ENCODE measurements at regions not wholly inside any gene's neighbourhood (a gene's known extent, or its start where the extent isn't known, plus 50 kb on each side); places are given as distances from the start of the nearest gene placed in this dataset.

GRCh38 chr5:124093658-124094057 is 581.7 kb downstream of the CSNK1G3 start:
- no peak overlapping the region for H3K4me3 ChIP-seq
- no peak for TF ChIP-seq POLR2AphosphoS5 (IDR thresholded peaks at IDR 0.05)
- no peak for TF ChIP-seq CTCF (IDR thresholded peaks at IDR 0.05)
- no peaks in the 10 kb centered on the region for H3K4me1 ChIP-seq
- no peaks in the 10 kb centered on the region for H3K27me3 ChIP-seq
- no peak overlapping the region for H3K27ac ChIP-seq
- WGBS, result 80% methylated on average over 1 of the region's 1 CpG
- peaks cover 4% of the 10 kb centered on the region for H3K9me3 ChIP-seq
- H3K36me3 ChIP-seq, result no peaks in the 10 kb centered on the region
- no peak for DNase-seq (ENCODE audit: low spot score in 2 of 2)

GRCh38 chr5:124090115-124090514 is 578.1 kb downstream of the CSNK1G3 start:
- Histone ChIP-seq H3K4me3 (no peak overlapping the region), H3K27ac (no peak overlapping the region), H3K4me1 (no peaks in the 10 kb centered on the region), H3K9me3 (peaks cover 4% of the 10 kb centered on the region), H3K36me3 (no peaks in the 10 kb centered on the region), H3K27me3 (no peaks in the 10 kb centered on the region)
- DNase-seq (ENCODE audit: low spot score in 2 of 2), result no peak
- no peak for TF ChIP-seq EP300 (IDR thresholded peaks at IDR 0.05)
- no peak for TF ChIP-seq POLR2AphosphoS5 (IDR thresholded peaks at IDR 0.05)
- TF ChIP-seq POLR2A (IDR thresholded peaks at IDR 0.05), result no peak
- no peak for TF ChIP-seq CTCF (IDR thresholded peaks at IDR 0.05)
- 77% methylated on average over 3 of the region's 3 CpGs for WGBS

GRCh38 chr5:124089578-124089977 is 577.6 kb downstream of the CSNK1G3 start:
- 93% methylated on average over 2 of the region's 2 CpGs for WGBS
- Histone ChIP-seq H3K4me3 (no peak overlapping the region), H3K27me3 (no peaks in the 10 kb centered on the region), H3K4me1 (no peaks in the 10 kb centered on the region), H3K36me3 (no peaks in the 10 kb centered on the region), H3K9me3 (peaks cover 4% of the 10 kb centered on the region), H3K27ac (no peak overlapping the region)
- TF ChIP-seq POLR2A (IDR thresholded peaks at IDR 0.05) (no peak), EP300 (IDR thresholded peaks at IDR 0.05) (no peak), CTCF (IDR thresholded peaks at IDR 0.05) (no peak), POLR2AphosphoS5 (IDR thresholded peaks at IDR 0.05) (no peak)
- DNase-seq (ENCODE audit: low spot score in 2 of 2), result no peak

- H3K4me1 ChIP-seq, result no peaks in the 10 kb centered on the region
Measured at GRCh38 chr5:124088289-124089032, 576.5 kb downstream of the CSNK1G3 start.

GRCh38 chr5:124087752-124088151 is 575.8 kb downstream of the CSNK1G3 start:
- Histone ChIP-seq H3K4me3 (no peak overlapping the region), H3K27ac (no peak overlapping the region), H3K4me1 (no peaks in the 10 kb centered on the region), H3K9me3 (peaks cover 4% of the 10 kb centered on the region), H3K27me3 (no peaks in the 10 kb centered on the region), H3K36me3 (no peaks in the 10 kb centered on the region)
- DNase-seq (ENCODE audit: low spot score in 2 of 2), result no peak
- 92% methylated on average over 2 of the region's 2 CpGs for WGBS
- TF ChIP-seq EP300 (IDR thresholded peaks at IDR 0.05), result no peak
- TF ChIP-seq CTCF (IDR thresholded peaks at IDR 0.05), result no peak
- no peak for TF ChIP-seq POLR2A (IDR thresholded peaks at IDR 0.05)
- no peak for TF ChIP-seq POLR2AphosphoS5 (IDR thresholded peaks at IDR 0.05)

More at GRCh38 chr5:124088289-124089032, 576.5 kb downstream of the CSNK1G3 start:
- H3K4me3 ChIP-seq, result no peak overlapping the region
- no peak for TF ChIP-seq POLR2A (IDR thresholded peaks at IDR 0.05)
- TF ChIP-seq POLR2AphosphoS5 (IDR thresholded peaks at IDR 0.05), result no peak
- TF ChIP-seq EP300 (IDR thresholded peaks at IDR 0.05), result no peak
- no peak for TF ChIP-seq CTCF (IDR thresholded peaks at IDR 0.05)
- no peaks in the 10 kb centered on the region for H3K27me3 ChIP-seq
- H3K27ac ChIP-seq, result no peak overlapping the region
- H3K36me3 ChIP-seq, result no peaks in the 10 kb centered on the region
- DNase-seq (ENCODE audit: low spot score in 2 of 2), result no peak
- peaks cover 4% of the 10 kb centered on the region for H3K9me3 ChIP-seq
- WGBS, result 80% methylated on average over 5 of the region's 5 CpGs
